ACHN (cell line): ENCODE measurements at regions not wholly inside any gene's neighbourhood (a gene's known extent, or its start where the extent isn't known, plus 50 kb on each side); places are given as distances from the start of the nearest gene placed in this dataset.

Experiments used
- DNase-seq: peaks from one replicate; pipeline ENCODE4 v3.0.0-alpha.2; 2015
- in situ Hi-C: cut with HindIII; loops from 2 replicates; pipeline ENCODE4 v1.10.0; 2017; ENCODE audit warnings: low sequenced_read_pairs, low pct_ligation_motif_present, low pct_unique_long_range_greater_than_20kb

GRCh38 chr16:49910541-49911071 is 54.7 kb upstream of the ZNF423 start:
- no peak for DNase-seq
- in situ Hi-C loops = no loop called here

DNA sequence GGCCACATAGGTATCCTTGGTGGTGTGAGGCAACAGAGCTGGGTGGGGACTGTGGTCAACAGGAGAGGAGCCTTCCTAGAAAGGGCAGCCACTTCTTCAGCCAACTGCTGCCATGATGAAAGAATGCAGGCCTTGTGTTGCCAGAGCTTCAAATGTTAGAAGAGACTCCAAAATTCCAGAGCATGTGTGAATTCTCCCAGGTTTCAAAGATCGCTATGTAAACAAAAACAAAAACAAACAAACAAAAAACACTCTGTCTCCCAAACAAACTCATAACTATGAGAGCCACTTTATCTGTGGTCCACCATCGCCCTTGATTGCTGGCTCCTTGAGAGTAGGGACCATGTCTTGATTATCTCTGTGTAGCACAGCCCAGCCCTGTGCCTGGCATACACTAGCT is 55.5 kb upstream of the ZNF423 start:
- in situ Hi-C loops = no loop called here

DNA sequence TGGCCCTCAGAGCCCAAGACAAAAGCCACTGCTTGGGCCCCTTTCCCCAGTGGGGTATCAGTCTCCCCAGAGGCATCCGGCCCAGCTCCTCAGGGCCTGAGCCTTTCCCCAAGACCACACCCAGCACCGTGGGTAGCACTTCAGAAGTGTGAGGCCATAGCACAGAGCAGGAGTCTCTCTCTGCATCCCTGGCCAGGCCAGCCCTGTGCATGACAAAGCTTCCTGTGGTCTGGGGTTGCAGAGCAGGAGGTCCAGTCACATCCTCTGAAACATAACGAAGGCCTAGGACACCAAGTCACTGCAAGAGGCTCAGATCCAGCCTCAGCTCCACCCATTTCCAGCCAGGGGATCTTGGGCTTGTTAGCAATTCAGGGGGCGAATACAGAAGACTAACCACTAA is 56.8 kb upstream of the ZNF423 start:
- in situ Hi-C loops = no loop called here
- no peak for DNase-seq

More for the DNA sequence above, 55.5 kb upstream of the ZNF423 start:
- no peak for DNase-seq

DNA sequence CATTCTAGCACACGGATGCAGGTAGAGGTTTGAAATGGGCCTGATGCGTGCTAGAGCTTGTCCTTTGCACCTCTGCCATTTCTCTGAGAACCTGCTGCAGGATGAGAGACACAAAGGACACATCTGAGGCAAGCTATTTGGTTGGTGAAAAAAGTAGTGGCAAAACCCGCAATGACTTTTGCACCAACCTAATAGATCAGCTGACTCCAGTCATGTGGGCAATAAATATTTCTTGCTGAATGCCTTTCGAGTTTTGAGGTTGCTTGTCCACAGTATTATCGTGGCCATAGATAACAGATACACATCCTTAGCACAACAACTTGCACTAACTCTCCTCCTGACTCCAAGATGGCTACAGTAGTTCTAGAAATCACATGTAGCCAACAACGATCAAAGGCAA is 57.8 kb upstream of the ZNF423 start:
- in situ Hi-C loops = no loop called here
- DNase-seq = no peak

DNA sequence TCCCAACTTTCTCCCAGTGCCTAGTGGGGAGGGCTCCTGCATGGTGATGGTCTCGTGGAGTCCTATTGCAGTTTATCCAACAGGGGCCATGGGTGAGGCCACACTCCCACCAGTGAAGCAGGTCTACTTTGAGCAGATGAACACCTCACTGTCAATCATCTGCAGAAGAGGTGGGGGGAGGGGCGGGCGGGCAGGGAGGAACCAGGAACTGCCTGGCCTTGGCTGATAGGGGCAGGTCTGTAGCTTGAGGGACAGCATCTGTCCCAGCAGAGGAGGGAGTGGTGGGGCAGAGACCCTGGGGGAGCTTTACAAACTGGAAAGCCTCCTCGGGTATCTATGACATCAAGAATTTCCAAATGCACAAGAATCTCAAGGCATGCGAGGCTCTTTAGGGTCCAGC is 58.7 kb upstream of the ZNF423 start:
- in situ Hi-C loops = no loop called here
- DNase-seq = no peak

- DNase-seq = no peak
- in situ Hi-C loops = no loop called here
Observed at GRCh38 chr16:49918257-49918656, 62.3 kb upstream of the ZNF423 start.

DNA sequence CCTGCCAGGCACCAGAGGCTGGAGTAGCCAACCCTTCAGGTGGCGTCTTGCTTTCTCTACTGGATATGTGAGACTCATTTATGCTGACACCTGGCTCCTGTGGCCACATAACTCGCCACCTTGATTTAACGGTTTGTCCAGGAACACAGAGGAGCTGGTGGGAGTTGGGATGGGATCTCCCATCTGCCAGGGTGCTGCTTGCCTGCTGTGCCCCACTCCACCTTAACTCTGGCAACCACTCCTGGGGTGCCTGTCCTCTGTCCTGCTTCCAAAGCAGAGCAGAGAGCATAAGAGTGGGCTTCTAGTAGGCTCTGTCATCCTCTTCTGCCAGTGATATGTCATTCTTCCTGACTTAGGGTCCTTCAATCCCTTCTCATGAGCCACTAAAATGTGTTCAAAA is 63.4 kb upstream of the ZNF423 start:
- in situ Hi-C loops = no loop called here

DNA sequence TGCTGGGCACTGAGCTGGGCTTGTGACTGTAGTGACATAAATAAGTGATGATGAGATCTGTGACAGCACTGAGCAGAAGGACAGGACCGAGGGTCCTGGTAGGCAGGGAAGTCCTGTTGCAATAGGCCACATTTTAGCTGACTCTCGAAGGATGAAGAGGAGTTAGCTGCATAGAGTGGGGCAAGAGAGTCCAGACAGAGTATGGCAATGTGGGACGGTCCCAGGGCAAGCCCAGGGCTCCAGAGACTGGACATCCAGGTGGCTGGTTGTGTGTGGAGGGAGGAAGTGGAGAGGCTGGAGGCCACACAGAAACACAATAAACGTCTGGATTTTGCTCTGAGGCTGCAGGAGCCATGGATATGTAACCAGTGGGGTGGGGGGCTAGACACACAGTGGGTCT is 64.5 kb upstream of the ZNF423 start:
- no peak for DNase-seq
- in situ Hi-C loops = no loop called here

More for the DNA sequence above, 63.4 kb upstream of the ZNF423 start:
- DNase-seq = no peak

DNA sequence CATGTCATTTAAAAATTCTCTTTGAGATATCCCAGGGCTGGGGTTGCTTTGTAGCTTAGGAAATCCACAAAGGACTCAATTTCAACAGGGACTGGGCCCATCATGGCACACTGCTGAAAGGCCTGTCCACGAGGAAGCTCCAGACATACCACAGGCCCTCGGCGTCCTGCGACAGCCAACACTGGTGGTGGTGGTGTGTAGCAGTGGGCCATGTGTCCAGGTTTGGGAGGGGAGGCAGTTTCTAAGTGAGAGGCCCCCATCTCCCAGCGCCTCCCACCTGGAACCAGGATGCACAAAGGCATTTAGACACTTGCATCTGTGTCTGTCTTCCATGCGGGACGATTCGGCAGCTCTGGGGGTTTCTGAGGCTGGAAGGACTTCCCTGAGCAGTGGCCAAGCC is 65.2 kb upstream of the ZNF423 start:
- in situ Hi-C loops = no loop called here
- DNase-seq = no peak

GRCh38 chr16:49921791-49922456 is 66.0 kb upstream of the ZNF423 start:
- DNase-seq = peak; percentile 62

GRCh38 chr16:49923411-49923810 is 67.5 kb upstream of the ZNF423 start:
- no peak for DNase-seq
- in situ Hi-C loops = no loop called here

More at GRCh38 chr16:49921791-49922456, 66.0 kb upstream of the ZNF423 start:
- in situ Hi-C loops = no loop called here

DNA sequence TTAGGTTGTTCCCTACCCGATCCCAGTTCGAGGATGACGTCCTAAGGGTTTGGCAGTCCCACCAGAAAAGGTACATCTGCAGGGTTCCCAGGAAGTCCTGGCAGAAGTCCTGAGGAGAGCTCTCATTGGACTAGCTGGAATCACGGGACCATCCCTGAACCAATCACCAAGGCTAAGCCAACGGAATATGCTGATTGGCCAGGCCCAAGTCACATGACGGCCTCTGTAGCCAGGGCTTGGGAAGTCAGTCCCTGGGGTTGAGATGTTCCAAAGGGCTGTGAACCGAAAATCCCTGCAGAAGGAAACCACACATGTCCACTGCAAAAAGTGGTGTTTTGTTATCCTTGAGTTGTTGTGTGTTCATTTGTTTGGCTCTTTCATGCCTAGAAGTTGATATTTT is 68.2 kb upstream of the ZNF423 start:
- DNase-seq = no peak
- in situ Hi-C loops = no loop called here

- in situ Hi-C loops = no loop called here
- no peak for DNase-seq
Observed at GRCh38 chr16:49926941-49927340, 71.0 kb upstream of the ZNF423 start.

- in situ Hi-C loops = no loop called here
- DNase-seq = no peak
Observed at GRCh38 chr16:49928176-49929041, 72.5 kb upstream of the ZNF423 start.

DNA sequence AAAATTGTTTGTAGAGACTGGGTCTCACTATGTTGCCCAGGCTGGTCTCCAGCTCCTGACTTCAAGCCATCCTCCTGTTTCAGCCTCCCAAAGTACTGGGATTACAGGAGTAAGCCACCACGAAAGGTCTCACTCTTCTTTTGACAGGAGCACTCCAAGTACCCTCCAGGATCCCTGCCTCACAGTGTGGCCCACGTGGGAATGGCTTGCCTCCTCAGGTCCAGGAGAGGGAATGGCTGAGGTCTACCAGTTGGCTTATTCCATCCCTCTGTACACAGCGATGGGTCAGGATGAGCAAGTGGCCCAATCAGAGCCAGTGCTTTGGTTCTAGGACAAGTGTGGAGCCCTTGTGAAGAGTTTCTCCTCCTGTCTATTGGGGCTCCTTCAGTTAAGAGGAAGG is 73.7 kb upstream of the ZNF423 start:
- DNase-seq = no peak
- in situ Hi-C loops = no loop called here

DNA sequence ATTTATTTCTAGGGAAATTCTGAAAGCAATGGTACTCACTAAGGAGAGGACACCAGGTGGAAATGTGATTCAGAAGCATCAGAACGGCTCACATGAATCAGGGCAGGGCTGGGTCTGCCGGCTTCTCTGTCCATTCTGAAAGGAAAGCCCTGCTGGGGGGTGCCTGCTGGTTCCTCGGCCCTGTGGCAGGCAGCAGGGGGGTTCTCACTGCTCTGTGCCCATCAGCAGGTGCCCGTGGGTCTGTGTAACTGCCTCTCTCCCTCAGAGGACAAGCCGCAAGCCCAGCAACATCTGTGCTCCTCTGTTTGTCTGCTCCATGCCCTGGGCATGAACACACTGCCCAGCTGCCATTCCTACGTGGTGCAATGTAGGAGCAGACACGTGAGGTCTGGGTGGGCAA is 74.9 kb upstream of the ZNF423 start:
- in situ Hi-C loops = no loop called here

GRCh38 chr16:49931266-49931665 is 75.4 kb upstream of the ZNF423 start:
- no peak for DNase-seq
- in situ Hi-C loops = no loop called here

More for the DNA sequence above, 74.9 kb upstream of the ZNF423 start:
- no peak for DNase-seq

DNA sequence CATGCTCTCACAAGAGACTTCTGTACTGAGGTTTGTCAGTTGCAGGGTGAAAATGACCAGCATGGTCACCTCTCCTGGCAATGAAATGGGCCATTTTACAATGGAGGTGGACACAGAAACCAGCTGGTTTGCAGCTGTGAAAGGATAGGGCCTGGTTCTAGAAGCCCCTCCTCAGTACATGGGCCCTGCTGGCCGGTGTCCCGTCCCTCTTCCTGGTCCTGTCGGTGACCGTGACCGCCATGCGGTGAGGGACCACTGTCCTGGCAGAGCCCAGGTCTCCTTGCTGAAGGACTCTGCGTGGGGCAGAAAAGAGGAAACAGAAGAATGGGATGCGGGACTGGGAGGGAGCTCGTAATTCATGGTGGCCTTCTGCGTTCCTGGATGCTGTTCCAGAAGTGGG is 76.0 kb upstream of the ZNF423 start:
- DNase-seq = no peak
- in situ Hi-C loops = no loop called here

DNA sequence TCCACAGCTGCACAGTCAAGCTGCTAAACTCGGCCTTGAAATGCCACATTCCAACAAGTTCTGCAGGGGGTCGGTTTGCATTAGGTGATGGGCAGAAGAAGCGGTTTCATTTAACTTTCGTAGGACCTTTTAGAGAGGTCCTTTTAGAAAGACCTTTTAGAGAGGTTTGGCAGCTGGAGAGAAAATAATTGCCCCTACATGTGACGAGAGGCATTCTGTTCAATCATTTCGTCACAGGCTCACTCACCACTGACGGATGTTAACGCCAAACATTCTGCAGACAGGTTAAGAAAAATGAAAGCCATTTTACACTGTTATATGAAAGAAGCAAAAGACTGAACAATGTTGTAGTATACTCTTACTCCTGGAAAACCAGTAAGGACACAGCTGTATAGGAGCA is 76.5 kb upstream of the ZNF423 start:
- in situ Hi-C loops = no loop called here
- no peak for DNase-seq

DNA sequence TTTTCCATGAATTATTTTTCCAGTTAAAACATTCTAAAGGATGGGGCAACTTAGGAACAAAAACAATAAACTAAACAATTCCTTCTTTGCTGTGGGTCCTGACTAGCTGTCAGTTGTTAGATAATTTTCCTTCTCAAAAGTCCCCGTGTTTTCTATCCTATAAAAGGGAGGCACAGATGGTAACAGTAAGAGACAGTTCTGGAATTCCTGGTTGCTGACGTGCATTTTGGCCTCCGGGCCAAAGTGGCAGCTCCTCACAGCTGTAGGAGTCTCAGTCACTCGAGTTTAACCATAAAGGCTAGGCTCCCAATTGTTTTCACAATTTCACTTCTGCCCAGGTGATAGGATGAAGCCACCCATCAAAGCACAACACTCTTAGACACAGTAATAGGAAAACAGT is 77.0 kb upstream of the ZNF423 start:
- DNase-seq = no peak
- in situ Hi-C loops = no loop called here
